ENCODE measurements at regions not wholly inside any gene's neighbourhood (a gene's known extent, or its start where the extent isn't known, plus 50 kb on each side); places are given as distances from the start of the nearest gene placed in this dataset.

GRCh38 chr17:79441356-79442160 lies 169.3 kb downstream of the RBFOX3 start:
- no peak for DNase-seq

DNA sequence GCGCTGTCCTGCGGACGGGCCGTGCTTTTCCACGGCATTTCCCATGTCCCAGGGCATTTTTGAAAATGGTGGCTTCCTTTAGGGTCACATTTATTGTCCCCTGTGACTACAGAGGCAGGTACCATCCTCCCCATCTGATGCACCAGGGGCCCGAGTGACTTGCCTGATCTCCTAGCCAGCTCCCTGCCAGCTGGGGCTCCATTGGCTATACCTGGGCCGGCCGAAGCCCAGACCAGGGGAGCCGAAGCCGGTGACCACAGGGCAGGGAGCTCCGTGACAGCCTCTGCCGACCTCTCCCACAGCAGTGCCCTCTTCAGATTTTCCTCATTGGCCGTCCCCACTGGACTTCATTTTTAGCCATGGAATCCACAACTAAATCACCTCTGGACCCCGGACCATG lies 170.6 kb downstream of the RBFOX3 start:
- no peak for DNase-seq

GRCh38 chr17:79439493-79439892 lies 171.4 kb downstream of the RBFOX3 start:
- no peak for DNase-seq

DNA sequence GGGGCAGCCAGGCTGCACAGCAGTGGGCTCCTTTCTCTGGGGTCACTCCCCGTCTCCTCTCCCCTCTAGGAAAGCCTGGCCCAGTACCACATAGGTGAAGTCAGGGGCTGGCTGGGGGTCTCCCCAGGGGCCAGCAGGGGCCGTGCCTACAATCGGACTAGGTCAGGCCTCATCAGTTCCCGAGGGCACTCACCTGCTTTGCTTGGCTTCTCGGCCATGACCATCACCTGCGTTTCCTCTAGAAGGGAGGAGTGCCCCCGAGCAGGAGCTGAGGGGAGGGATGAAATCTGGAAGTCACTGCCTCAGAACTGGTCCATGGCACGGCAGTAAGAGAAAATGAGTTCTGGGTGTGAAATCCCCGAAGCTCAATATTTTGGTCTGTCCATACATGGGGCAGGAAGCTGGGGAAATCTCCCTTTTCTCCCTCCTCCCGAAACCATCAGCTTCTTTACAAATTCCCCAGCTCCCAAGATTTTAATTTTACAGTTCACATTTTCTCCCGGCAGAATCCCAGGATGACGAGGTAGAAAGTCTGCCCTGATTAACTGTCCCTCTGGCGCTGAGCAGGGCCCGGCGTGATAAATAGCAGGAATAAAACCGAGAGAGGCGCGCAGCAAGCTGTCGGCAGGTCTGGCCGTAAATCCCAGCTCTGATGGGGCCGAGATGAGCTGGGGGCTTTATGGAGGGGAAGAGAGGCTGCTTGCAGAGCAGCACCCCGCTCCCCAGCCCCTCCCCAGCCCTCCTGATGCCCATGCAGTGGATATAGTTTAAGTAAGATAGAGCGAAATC lies 172.1 kb downstream of the RBFOX3 start:
- no peak for DNase-seq

DNA sequence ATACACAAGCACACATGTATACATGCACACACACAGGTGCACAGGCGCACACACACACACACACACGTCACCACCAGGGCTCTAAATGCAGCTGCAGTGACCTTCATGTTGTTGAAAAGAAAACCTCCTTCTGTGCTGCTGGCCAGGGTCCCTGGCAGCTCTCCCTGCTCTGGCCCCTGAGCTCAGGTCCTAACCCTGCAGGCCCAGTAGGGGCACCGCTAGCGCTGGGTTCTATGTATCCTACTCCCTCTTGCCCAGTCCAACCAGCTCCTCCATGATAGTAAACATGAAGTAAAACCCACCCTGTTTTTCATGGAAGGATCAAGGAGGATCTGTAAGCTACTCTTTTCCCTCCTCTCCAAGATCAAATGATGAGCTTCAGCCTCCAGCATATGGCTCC lies 172.8 kb downstream of the RBFOX3 start:
- DNase-seq = no peak

DNA sequence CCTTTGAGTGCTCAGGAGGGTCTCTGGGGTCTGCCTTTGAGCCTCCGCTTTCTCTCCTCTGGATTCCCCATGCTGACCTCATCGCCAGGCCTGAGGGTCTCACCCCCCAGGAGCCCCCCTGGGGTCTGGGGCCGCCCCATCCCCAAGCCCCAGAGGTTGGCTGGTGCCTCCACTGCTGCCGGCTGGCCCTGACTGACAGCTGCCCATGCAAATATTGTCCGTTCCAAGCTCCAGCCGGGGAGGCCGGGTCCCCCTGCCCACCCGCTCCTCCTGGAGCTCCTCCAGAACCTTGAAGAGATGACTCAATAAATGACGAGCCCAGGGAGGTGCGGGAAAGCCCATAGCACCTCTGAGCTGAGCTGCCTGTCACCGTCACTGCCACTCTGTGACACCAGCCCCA lies 173.8 kb downstream of the RBFOX3 start:
- no peak for DNase-seq

- DNase-seq = no peak
These were observed 174.9 kb downstream of the RBFOX3 start for GRCh38 chr17:79435962-79436361.

GRCh38 chr17:79435296-79435695 lies 175.6 kb downstream of the RBFOX3 start:
- no peak for DNase-seq

DNA sequence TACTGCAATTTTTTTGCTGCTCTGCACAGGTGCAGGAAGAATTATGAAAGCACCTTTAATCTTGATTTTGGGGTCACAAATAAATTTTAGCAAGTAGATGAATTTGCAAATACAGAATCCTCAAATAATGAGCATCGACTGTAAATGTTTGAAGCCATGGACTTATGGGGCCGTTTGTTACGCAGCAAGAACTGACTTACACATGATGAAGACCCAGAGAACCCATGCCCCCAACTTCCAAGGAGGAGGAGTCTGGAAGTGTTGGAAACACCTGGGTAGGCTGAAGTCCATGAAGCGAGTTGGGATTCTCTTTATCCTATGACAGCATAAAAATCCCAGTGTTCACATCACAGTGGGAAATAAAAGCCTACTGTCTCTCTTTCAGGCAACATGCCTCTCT lies 176.6 kb downstream of the RBFOX3 start:
- no peak for DNase-seq

GRCh38 chr17:79433379-79433778 lies 177.5 kb downstream of the RBFOX3 start:
- DNase-seq = no peak

GRCh38 chr17:79431175-79431574 lies 179.7 kb downstream of the RBFOX3 start:
- no peak for DNase-seq

GRCh38 chr17:79429864-79430494 lies 180.9 kb downstream of the RBFOX3 start:
- no peak for DNase-seq

- no peak for DNase-seq
These were observed 181.9 kb downstream of the RBFOX3 start for GRCh38 chr17:79428988-79429387.

- DNase-seq = no peak
These were observed 183.0 kb downstream of the RBFOX3 start for GRCh38 chr17:79427621-79428539.

DNA sequence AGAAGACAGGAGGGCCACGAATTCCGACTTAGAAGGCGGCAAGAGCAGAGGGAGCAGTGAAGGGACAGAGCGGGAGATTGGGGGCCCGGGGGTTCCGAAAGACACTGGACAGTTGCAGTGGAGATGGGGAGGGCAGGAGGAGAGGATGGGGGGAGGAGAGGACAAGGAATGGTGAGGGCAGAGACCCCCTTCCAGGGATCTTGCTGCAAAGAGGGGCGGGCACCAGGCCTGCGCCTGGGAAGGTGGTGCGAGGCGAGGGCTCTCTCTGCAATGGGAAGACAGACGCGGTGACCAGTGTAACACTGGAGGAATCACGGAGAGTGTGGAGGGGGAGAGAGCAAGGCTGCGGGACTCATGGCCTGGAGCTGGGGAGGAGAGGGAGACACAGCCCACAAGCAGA lies 185.2 kb downstream of the RBFOX3 start:
- DNase-seq = no peak

GRCh38 chr17:79424471-79425185 lies 186.2 kb downstream of the RBFOX3 start:
- DNase-seq = no peak

DNA sequence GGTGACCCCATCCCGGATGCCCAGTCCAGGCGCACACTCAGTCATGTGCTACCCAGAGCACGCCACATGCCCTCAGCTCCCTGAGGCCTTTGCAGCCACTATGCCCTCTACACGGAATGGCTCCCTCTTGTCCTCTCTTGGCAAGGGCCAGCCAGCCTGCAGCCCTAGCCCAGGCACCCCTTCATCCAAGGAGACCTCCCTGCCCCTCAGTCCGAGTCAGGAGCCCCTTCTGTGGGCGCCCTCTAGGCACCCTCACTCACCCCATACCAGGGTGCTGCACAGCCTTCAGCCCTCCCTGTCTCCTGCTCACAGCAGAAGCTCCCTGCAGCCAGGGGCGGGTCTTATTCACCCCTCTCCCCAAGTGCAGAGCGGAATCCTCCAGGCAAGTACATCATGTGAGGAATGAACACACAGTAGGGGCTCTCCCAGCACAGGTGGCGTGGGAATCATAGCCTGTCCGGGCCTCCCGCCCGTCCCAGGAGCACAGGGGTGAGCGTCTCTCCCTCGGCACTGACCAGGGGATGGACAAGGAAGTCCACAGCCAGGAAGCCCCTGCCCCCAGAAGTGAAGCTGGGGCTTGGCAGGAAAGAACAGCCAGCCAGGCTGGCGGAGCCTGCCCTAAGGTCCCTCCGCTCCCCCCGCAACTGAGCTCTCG lies 186.9 kb downstream of the RBFOX3 start:
- DNase-seq = no peak

GRCh38 chr17:79422236-79422635 lies 188.6 kb downstream of the RBFOX3 start:
- no peak for DNase-seq

- peak; percentile 48 for DNase-seq
These were observed 190.3 kb downstream of the RBFOX3 start for GRCh38 chr17:79420318-79421243.

GRCh38 chr17:79417476-79417988 lies 193.3 kb downstream of the RBFOX3 start:
- no peak for DNase-seq

All from occipital lobe (tissue), 1 donor.